Endothelial cell of hepatic sinusoid (primary cell): ENCODE measurements at regions not wholly inside any gene's neighbourhood (a gene's known extent, or its start where the extent isn't known, plus 50 kb on each side); places are given as distances from the start of the nearest gene placed in this dataset.
"Not testable (repeated sequence)": the region's sequence is repeated elsewhere in the genome, so short reads cannot be mapped to it uniquely, and the experiment has no call there.

Source experiments
- in situ Hi-C: cut with HindIII; loops from 2 replicates; pipeline ENCODE4 v1.10.0; 2017; ENCODE audit warnings: low sequenced_read_pairs

- in situ Hi-C loops, result no loop called here
Measured at GRCh38 chr9:29012911-29013310, 1439.6 kb upstream of the C9orf72 start.

- in situ Hi-C loops, result no loop called here
Measured at GRCh38 chr9:29021632-29022031, 1448.4 kb upstream of the C9orf72 start.

GRCh38 chr9:29038332-29038731 is 1465.1 kb upstream of the C9orf72 start:
- in situ Hi-C loops, result no loop called here

GRCh38 chr9:29039258-29039657 is 1466.0 kb upstream of the C9orf72 start:
- in situ Hi-C loops, result no loop called here

- in situ Hi-C loops, result no loop called here
Measured at GRCh38 chr9:29043072-29043471, 1469.8 kb upstream of the C9orf72 start.

- in situ Hi-C loops, result no loop called here
Measured at GRCh38 chr9:29044959-29045358, 1471.7 kb upstream of the C9orf72 start.

- in situ Hi-C loops, result no loop called here
Measured at GRCh38 chr9:29060041-29060440, 1486.8 kb upstream of the C9orf72 start.

GRCh38 chr9:29062446-29062845 is 1489.2 kb upstream of the C9orf72 start:
- in situ Hi-C loops, result no loop called here

GRCh38 chr9:29063031-29063430 is 1489.8 kb upstream of the C9orf72 start:
- in situ Hi-C loops, result no loop called here

- in situ Hi-C loops, result no loop called here
Measured at GRCh38 chr9:29066141-29066640, 1492.9 kb upstream of the C9orf72 start.

- in situ Hi-C loops, result no loop called here
Measured at GRCh38 chr9:29068461-29068860, 1495.2 kb upstream of the C9orf72 start.

- in situ Hi-C loops, result no loop called here
Measured at GRCh38 chr9:29069376-29069775, 1496.1 kb upstream of the C9orf72 start.

GRCh38 chr9:29078063-29078666 is 1504.9 kb upstream of the C9orf72 start:
- in situ Hi-C loops, result no loop called here

GRCh38 chr9:29100762-29101161 is 1527.5 kb upstream of the C9orf72 start:
- in situ Hi-C loops, result no loop called here

GRCh38 chr9:29104166-29104565 is 1530.9 kb upstream of the C9orf72 start:
- in situ Hi-C loops, result not testable (repeated sequence)

- in situ Hi-C loops, result loop anchor here (10.0 kb wide), 1 partner anchor 46 kb away; no protein-coding TSS in a partner anchor
Measured at GRCh38 chr9:29118555-29118954, 1545.3 kb upstream of the C9orf72 start.

GRCh38 chr9:29126783-29127182 is 1553.5 kb upstream of the C9orf72 start:
- in situ Hi-C loops, result no loop called here

GRCh38 chr9:29129763-29130162 is 1556.5 kb upstream of the C9orf72 start:
- in situ Hi-C loops, result no loop called here

GRCh38 chr9:29144476-29144875 is 1571.2 kb upstream of the C9orf72 start:
- in situ Hi-C loops, result no loop called here

- in situ Hi-C loops, result no loop called here
Measured at GRCh38 chr9:29150606-29151005, 1577.3 kb upstream of the C9orf72 start.

GRCh38 chr9:29160763-29161353 is 1587.6 kb upstream of the C9orf72 start:
- in situ Hi-C loops, result loop anchor here (10.0 kb wide), 1 partner anchor 46 kb away; no protein-coding TSS in a partner anchor

- in situ Hi-C loops, result no loop called here
Measured at GRCh38 chr9:29174136-29174535, 1600.9 kb upstream of the C9orf72 start.

GRCh38 chr9:29176231-29176630 is 1603.0 kb upstream of the C9orf72 start:
- in situ Hi-C loops, result no loop called here
